ENCODE measurements at regions not wholly inside any gene's neighbourhood (a gene's known extent, or its start where the extent isn't known, plus 50 kb on each side); places are given as distances from the start of the nearest gene placed in this dataset.

- Histone ChIP-seq H3K4me3 (ENCODE audit: low read length) (no peak overlapping the region), H3K27me3 (ENCODE audit: control insufficient read depth, insufficient read depth, low read length) (no peaks in the 10 kb centered on the region), H3K27ac (ENCODE audit: low read length) (no peak overlapping the region), H3K9me3 (replicated peaks; ENCODE audit: control insufficient read depth, low read depth, low read length) (no peaks in the 10 kb centered on the region), H3K4me1 (ENCODE audit: control insufficient read depth, insufficient read depth, low read length) (no peaks in the 10 kb centered on the region), H3K36me3 (ENCODE audit: control insufficient read depth, insufficient read depth, low read length) (no peaks in the 10 kb centered on the region)
- 86% methylated on average over 3 of the region's 3 CpGs for WGBS (ENCODE audit: insufficient coverage)
- no peak for DNase-seq
Measured at GRCh38 chr9:115226152-115226551, 108.2 kb upstream of the TNC start.

GRCh38 chr9:115229496-115229895 lies 111.5 kb upstream of the TNC start:
- no peak for DNase-seq
- no peaks in the 10 kb centered on the region for H3K27me3 ChIP-seq (ENCODE audit: control insufficient read depth, insufficient read depth, low read length)
- WGBS (ENCODE audit: insufficient coverage), result 56% methylated on average over 2 of the region's 2 CpGs
- no peaks in the 10 kb centered on the region for H3K36me3 ChIP-seq (ENCODE audit: control insufficient read depth, insufficient read depth, low read length)
- H3K4me1 ChIP-seq (ENCODE audit: control insufficient read depth, insufficient read depth, low read length), result no peaks in the 10 kb centered on the region
- H3K4me3 ChIP-seq (ENCODE audit: low read length), result no peak overlapping the region
- H3K27ac ChIP-seq (ENCODE audit: low read length), result no peak overlapping the region
- no peaks in the 10 kb centered on the region for H3K9me3 ChIP-seq (replicated peaks; ENCODE audit: control insufficient read depth, low read depth, low read length)

GRCh38 chr9:115230924-115231515 lies 113.1 kb upstream of the TNC start:
- no peaks in the 10 kb centered on the region for H3K36me3 ChIP-seq (ENCODE audit: control insufficient read depth, insufficient read depth, low read length)
- H3K27me3 ChIP-seq (ENCODE audit: control insufficient read depth, insufficient read depth, low read length), result no peaks in the 10 kb centered on the region
- WGBS (ENCODE audit: insufficient coverage), result 80% methylated on average over 1 of the region's 3 CpGs
- no peak for DNase-seq
- no peak overlapping the region for H3K27ac ChIP-seq (ENCODE audit: low read length)
- H3K4me1 ChIP-seq (ENCODE audit: control insufficient read depth, insufficient read depth, low read length), result no peaks in the 10 kb centered on the region
- H3K9me3 ChIP-seq (replicated peaks; ENCODE audit: control insufficient read depth, low read depth, low read length), result no peaks in the 10 kb centered on the region
- H3K4me3 ChIP-seq (ENCODE audit: low read length), result no peak overlapping the region

- H3K4me3 ChIP-seq (ENCODE audit: low read length), result no peak overlapping the region
- no peaks in the 10 kb centered on the region for H3K4me1 ChIP-seq (ENCODE audit: control insufficient read depth, insufficient read depth, low read length)
- DNase-seq, result no peak
- H3K9me3 ChIP-seq (replicated peaks; ENCODE audit: control insufficient read depth, low read depth, low read length), result no peaks in the 10 kb centered on the region
- peaks cover 2% of the 10 kb centered on the region for H3K27me3 ChIP-seq (ENCODE audit: control insufficient read depth, insufficient read depth, low read length)
- H3K36me3 ChIP-seq (ENCODE audit: control insufficient read depth, insufficient read depth, low read length), result no peaks in the 10 kb centered on the region
- H3K27ac ChIP-seq (ENCODE audit: low read length), result no peak overlapping the region
Measured at GRCh38 chr9:115232181-115232774, 114.3 kb upstream of the TNC start.

GRCh38 chr9:115234094-115234493 lies 116.1 kb upstream of the TNC start:
- peaks cover 2% of the 10 kb centered on the region for H3K27me3 ChIP-seq (ENCODE audit: control insufficient read depth, insufficient read depth, low read length)
- no peak overlapping the region for H3K4me3 ChIP-seq (ENCODE audit: low read length)
- H3K36me3 ChIP-seq (ENCODE audit: control insufficient read depth, insufficient read depth, low read length), result no peaks in the 10 kb centered on the region
- WGBS (ENCODE audit: insufficient coverage), result 83% methylated on average over 2 of the region's 2 CpGs
- no peak overlapping the region for H3K27ac ChIP-seq (ENCODE audit: low read length)
- H3K9me3 ChIP-seq (replicated peaks; ENCODE audit: control insufficient read depth, low read depth, low read length), result no peaks in the 10 kb centered on the region
- no peaks in the 10 kb centered on the region for H3K4me1 ChIP-seq (ENCODE audit: control insufficient read depth, insufficient read depth, low read length)
- DNase-seq, result peak; percentile 25

GRCh38 chr9:115235221-115235620 lies 117.3 kb upstream of the TNC start:
- Histone ChIP-seq H3K9me3 (replicated peaks; ENCODE audit: control insufficient read depth, low read depth, low read length) (no peaks in the 10 kb centered on the region), H3K4me3 (ENCODE audit: low read length) (no peak overlapping the region), H3K4me1 (ENCODE audit: control insufficient read depth, insufficient read depth, low read length) (no peaks in the 10 kb centered on the region), H3K27me3 (ENCODE audit: control insufficient read depth, insufficient read depth, low read length) (peaks cover 2% of the 10 kb centered on the region), H3K36me3 (ENCODE audit: control insufficient read depth, insufficient read depth, low read length) (no peaks in the 10 kb centered on the region), H3K27ac (ENCODE audit: low read length) (no peak overlapping the region)
- DNase-seq, result no peak
- no CpG with 5 or more reads among the region's 1 CpG for WGBS (ENCODE audit: insufficient coverage)

- H3K9me3 ChIP-seq (replicated peaks; ENCODE audit: control insufficient read depth, low read depth, low read length), result no peaks in the 10 kb centered on the region
- peak; percentile 84 for DNase-seq
- H3K4me3 ChIP-seq (ENCODE audit: low read length), result no peak overlapping the region
- peaks cover 2% of the 10 kb centered on the region for H3K27me3 ChIP-seq (ENCODE audit: control insufficient read depth, insufficient read depth, low read length)
- H3K36me3 ChIP-seq (ENCODE audit: control insufficient read depth, insufficient read depth, low read length), result no peaks in the 10 kb centered on the region
- no peak overlapping the region for H3K27ac ChIP-seq (ENCODE audit: low read length)
- WGBS (ENCODE audit: insufficient coverage), result 73% methylated on average over 6 of the region's 7 CpGs
- no peaks in the 10 kb centered on the region for H3K4me1 ChIP-seq (ENCODE audit: control insufficient read depth, insufficient read depth, low read length)
Measured at GRCh38 chr9:115237385-115237998, 119.5 kb upstream of the TNC start.

- DNase-seq, result peak; percentile 19
- no CpG with 5 or more reads among the region's 1 CpG for WGBS (ENCODE audit: insufficient coverage)
- Histone ChIP-seq H3K4me3 (ENCODE audit: low read length) (no peak overlapping the region), H3K27me3 (ENCODE audit: control insufficient read depth, insufficient read depth, low read length) (peaks cover 2% of the 10 kb centered on the region), H3K36me3 (ENCODE audit: control insufficient read depth, insufficient read depth, low read length) (no peaks in the 10 kb centered on the region), H3K9me3 (replicated peaks; ENCODE audit: control insufficient read depth, low read depth, low read length) (no peaks in the 10 kb centered on the region), H3K27ac (ENCODE audit: low read length) (no peak overlapping the region), H3K4me1 (ENCODE audit: control insufficient read depth, insufficient read depth, low read length) (no peaks in the 10 kb centered on the region)
Measured at GRCh38 chr9:115240676-115241075, 122.7 kb upstream of the TNC start.

GRCh38 chr9:115241641-115242040 lies 123.7 kb upstream of the TNC start:
- Histone ChIP-seq H3K36me3 (ENCODE audit: control insufficient read depth, insufficient read depth, low read length) (no peaks in the 10 kb centered on the region), H3K4me3 (ENCODE audit: low read length) (no peak overlapping the region), H3K27ac (ENCODE audit: low read length) (no peak overlapping the region), H3K27me3 (ENCODE audit: control insufficient read depth, insufficient read depth, low read length) (peaks cover 2% of the 10 kb centered on the region), H3K9me3 (replicated peaks; ENCODE audit: control insufficient read depth, low read depth, low read length) (no peaks in the 10 kb centered on the region), H3K4me1 (ENCODE audit: control insufficient read depth, insufficient read depth, low read length) (no peaks in the 10 kb centered on the region)
- DNase-seq, result no peak
- WGBS (ENCODE audit: insufficient coverage), result no CpG with 5 or more reads among the region's 2 CpGs

- no peak for DNase-seq
- no CpG with 5 or more reads among the region's 3 CpGs for WGBS (ENCODE audit: insufficient coverage)
- peaks cover 19% of the 10 kb centered on the region for H3K4me1 ChIP-seq (ENCODE audit: control insufficient read depth, insufficient read depth, low read length)
- no peaks in the 10 kb centered on the region for H3K27me3 ChIP-seq (ENCODE audit: control insufficient read depth, insufficient read depth, low read length)
- peaks cover 2% of the 10 kb centered on the region for H3K36me3 ChIP-seq (ENCODE audit: control insufficient read depth, insufficient read depth, low read length)
- H3K27ac ChIP-seq (ENCODE audit: low read length), result no peak overlapping the region
- peaks cover 8% of the 10 kb centered on the region for H3K9me3 ChIP-seq (replicated peaks; ENCODE audit: control insufficient read depth, low read depth, low read length)
- no peak overlapping the region for H3K4me3 ChIP-seq (ENCODE audit: low read length)
Measured at GRCh38 chr9:115249488-115249887, 131.5 kb upstream of the TNC start.

Data from muscle of leg (tissue), 3 donors.